ENCODE measurements at regions not wholly inside any gene's neighbourhood (a gene's known extent, or its start where the extent isn't known, plus 50 kb on each side); places are given as distances from the start of the nearest gene placed in this dataset.
A peak's percentile ranks its signal among the peaks of the same experiment; 100 is the strongest.

- peak; percentile 62 for TF ChIP-seq NFIC (IDR thresholded peaks at IDR 0.05; ENCODE audit: low read depth, low read length)
- TF ChIP-seq BACH1 (IDR thresholded peaks at IDR 0.05; ENCODE audit: borderline replicate concordance): peak; percentile 47; the same call in 1 of the 2 replicates
- TF ChIP-seq NFXL1 (IDR thresholded peaks at IDR 0.05; ENCODE audit: borderline replicate concordance): no peak
- peak in 1 of 2 experiments; percentile 43; a peak in 1 of 4 replicates for TF ChIP-seq CEBPB (IDR thresholded peaks at IDR 0.05; ENCODE audit: borderline replicate concordance in 1 of 2, low read depth in 2 of 2, low read length in 2 of 2)
- TF ChIP-seq JUNB (IDR thresholded peaks at IDR 0.05): peak; percentile 51
- TF ChIP-seq KLF5 (IDR thresholded peaks at IDR 0.05; ENCODE audit: partially characterized antibody): peak; percentile 16
- no peak for TF ChIP-seq CBX3 (IDR thresholded peaks at IDR 0.05; ENCODE audit: borderline replicate concordance, low read depth)
- TF ChIP-seq STAT3 (IDR thresholded peaks at IDR 0.05; ENCODE audit: low read depth, low read length): peak; percentile 76; the same call in 1 of the 2 replicates
- no peak for TF ChIP-seq IRF4 (IDR thresholded peaks at IDR 0.05; ENCODE audit: low read depth, low read length)
- no peak for TF ChIP-seq ZNF274 (IDR thresholded peaks at IDR 0.05; ENCODE audit: insufficient read depth, insufficient read length)
- no peak for TF ChIP-seq EZH2 (IDR thresholded peaks at IDR 0.05; ENCODE audit: borderline replicate concordance, control insufficient read depth, low read depth, low read length)
- TF ChIP-seq TAF1 (IDR thresholded peaks at IDR 0.05; ENCODE audit: borderline replicate concordance, low read depth, low read length): 0 out of 2 replicates have a peak, but pooled peaks have one; percentile 19
- no peak for TF ChIP-seq SMAD1 (IDR thresholded peaks at IDR 0.05; ENCODE audit: low read depth, partially characterized antibody)
- no peak for TF ChIP-seq SKIL (IDR thresholded peaks at IDR 0.05; ENCODE audit: low read depth, poor library complexity, severe bottlenecking)
- TF ChIP-seq BHLHE40 (IDR thresholded peaks at IDR 0.05; ENCODE audit: borderline replicate concordance in 1 of 2, low read depth in 2 of 2, low read length in 1 of 2): peak; percentile 3 to 21; a peak in 1 of 4 replicates
- no peak for TF ChIP-seq NFYA (IDR thresholded peaks at IDR 0.05; ENCODE audit: borderline replicate concordance, low read depth, low read length)
- TF ChIP-seq IKZF1 (conservative IDR thresholded peaks at IDR 0.05): peak; percentile 89
- peak; percentile 9; the same call in 1 of the 2 replicates for TF ChIP-seq NBN (IDR thresholded peaks at IDR 0.05)
- TF ChIP-seq, protein P1, sequence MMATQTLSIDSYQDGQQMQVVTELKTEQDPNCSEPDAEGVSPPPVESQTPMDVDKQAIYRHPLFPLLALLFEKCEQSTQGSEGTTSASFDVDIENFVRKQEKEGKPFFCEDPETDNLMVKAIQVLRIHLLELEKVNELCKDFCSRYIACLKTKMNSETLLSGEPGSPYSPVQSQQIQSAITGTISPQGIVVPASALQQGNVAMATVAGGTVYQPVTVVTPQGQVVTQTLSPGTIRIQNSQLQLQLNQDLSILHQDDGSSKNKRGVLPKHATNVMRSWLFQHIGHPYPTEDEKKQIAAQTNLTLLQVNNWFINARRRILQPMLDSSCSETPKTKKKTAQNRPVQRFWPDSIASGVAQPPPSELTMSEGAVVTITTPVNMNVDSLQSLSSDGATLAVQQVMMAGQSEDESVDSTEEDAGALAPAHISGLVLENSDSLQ (IDR thresholded peaks at IDR 0.05): peak; percentile 12; the same call in 1 of the 2 replicates
- no peak for TF ChIP-seq ZZZ3 (IDR thresholded peaks at IDR 0.05; ENCODE audit: control insufficient read depth, insufficient read length, low read depth)
- TF ChIP-seq BCL11A (IDR thresholded peaks at IDR 0.05; ENCODE audit: low read depth, low read length): peak; percentile 40; the same call in 1 of the 2 replicates
- 0 out of 2 replicates have a peak, but pooled peaks have one; percentile 38 for TF ChIP-seq TCF12 (IDR thresholded peaks at IDR 0.05; ENCODE audit: low read depth, low read length)
- TF ChIP-seq RELB (IDR thresholded peaks at IDR 0.05; ENCODE audit: low read depth): peak; percentile 86
- 0 out of 3 replicates have a peak, but pooled peaks of 1 of the 2 experiments have one; percentile 17 for TF ChIP-seq EGR1 (IDR thresholded peaks at IDR 0.05; ENCODE audit: borderline replicate concordance in 1 of 2, low read depth in 2 of 2, low read length in 2 of 2)
- TF ChIP-seq EED (IDR thresholded peaks at IDR 0.05; ENCODE audit: low read depth): peak; percentile 60
- TF ChIP-seq RAD51 (IDR thresholded peaks at IDR 0.05): no peak
- no peak for TF ChIP-seq POU2F2 (IDR thresholded peaks at IDR 0.05; ENCODE audit: borderline replicate concordance, low read depth, low read length)
Observed at GRCh38 chr15:92803852-92804609, 96.1 kb upstream of the CHD2 start (continued).
